Stimulated activated CD8-positive, alpha-beta memory T cell treated with anti-CD3 and anti-CD28 coated beads, Interleukin-7, amount 100 ng/mL, for 48 hours (primary cell): ENCODE measurements at regions not wholly inside any gene's neighbourhood (a gene's known extent, or its start where the extent isn't known, plus 50 kb on each side); places are given as distances from the start of the nearest gene placed in this dataset.
"Not testable (repeated sequence)": the region's sequence is repeated elsewhere in the genome, so short reads cannot be mapped to it uniquely, and the experiment has no call there.

Source experiments
- DNase-seq, 2 donors: peaks; one replicate each; pipeline ENCODE4 v3.0.0-alpha.2; 2020; ENCODE audit warnings: low read depth in 1 of 2; ENCODE audit errors: extremely low read depth in 1 of 2

DNA sequence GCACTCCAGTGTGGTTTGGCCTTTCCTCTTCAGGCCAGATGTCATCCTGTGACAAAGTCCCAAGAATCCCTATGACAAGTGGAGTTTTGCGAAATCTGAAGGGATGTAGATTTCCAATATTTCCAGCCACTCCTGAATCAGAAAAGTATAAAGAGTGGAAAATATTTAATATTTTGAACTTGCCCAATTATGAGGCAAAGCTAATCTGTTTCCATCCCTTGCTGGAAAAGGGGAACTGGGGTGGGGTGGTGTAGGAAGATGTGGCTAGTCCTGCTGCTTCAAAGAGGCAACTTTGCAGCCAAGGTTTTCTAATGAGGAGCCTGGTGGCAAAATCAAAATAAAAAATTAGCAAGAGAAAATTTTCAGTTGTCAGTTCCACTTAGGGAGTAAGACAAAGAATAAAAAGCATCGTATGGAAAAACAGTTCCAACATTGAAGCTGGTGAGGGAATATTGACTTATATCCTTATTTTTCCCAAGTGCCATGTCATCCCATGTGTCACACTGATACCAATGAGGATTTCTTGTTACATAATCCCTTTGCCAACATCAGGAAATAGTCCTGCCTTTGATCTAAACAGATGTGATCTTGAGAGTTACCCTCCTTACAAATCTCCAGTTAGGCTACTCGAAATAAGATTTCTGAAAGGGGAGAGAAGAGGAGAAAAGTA is 480.0 kb upstream of the JARID2 start:
- no peak for DNase-seq

DNA sequence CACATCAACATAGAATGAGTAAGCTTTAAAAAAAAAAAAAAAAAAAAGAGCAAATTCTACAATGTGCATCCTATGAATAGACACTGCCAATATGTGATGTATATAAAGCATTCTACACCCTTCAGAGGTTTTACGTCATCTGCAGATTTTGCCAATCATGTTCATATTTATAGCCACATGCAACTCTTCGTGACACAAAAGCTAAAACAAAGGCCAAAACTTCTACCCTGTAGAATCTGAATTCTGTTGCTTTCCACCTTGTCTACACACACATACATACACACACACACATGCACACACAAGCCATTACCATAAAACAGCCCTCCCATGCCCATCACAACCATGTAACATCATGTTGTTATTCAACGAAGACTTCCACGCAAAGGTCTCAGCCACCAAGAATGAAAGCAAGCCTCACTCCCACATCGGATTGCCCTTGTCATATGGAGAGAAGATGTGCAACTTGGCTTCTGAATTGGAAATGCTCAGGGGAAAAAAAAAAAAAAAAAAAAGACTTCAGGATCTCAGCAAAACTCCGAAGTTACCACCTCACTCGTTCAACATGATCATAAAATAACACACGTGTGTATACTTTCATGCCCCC is 479.4 kb upstream of the JARID2 start:
- DNase-seq = no peak

DNA sequence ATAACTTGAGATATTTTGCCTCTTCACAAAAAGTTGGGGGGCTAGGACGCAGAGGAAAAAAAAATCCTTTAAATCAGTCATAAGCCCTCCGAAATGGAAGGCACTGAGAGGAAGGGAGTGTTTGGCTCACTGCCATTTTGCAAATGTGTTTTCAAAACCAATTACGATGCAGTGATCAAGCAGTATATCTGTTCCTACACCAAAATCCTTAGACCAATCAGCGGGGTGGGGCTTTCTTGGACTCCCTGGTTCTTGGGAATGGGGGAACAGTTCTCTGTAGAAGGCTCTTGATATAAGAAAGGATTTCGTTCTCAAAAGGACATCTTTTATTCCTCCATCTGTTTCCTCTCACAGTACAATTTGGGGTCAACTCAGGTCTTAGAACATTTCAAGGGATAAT is 478.6 kb upstream of the JARID2 start:
- DNase-seq = no peak

DNA sequence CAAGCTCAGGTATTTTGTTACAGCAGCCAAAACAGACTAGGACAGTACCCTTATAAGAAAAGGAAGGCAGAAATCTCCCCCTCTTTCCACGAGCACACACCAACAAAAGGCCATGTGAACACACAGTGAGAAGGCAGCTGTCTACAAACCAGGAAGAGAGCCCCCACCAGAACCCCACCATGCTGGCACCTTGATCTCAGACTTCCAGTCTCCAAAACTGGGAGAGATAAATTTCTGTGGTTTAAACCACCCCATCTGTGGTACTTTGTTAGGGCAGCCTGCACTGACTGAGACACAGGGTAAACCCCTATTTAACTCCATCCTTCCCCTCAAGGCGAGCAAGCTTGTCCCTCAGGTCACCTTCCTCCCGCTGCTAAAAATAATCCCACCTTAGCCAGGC is 475.8 kb upstream of the JARID2 start:
- DNase-seq = no peak

DNA sequence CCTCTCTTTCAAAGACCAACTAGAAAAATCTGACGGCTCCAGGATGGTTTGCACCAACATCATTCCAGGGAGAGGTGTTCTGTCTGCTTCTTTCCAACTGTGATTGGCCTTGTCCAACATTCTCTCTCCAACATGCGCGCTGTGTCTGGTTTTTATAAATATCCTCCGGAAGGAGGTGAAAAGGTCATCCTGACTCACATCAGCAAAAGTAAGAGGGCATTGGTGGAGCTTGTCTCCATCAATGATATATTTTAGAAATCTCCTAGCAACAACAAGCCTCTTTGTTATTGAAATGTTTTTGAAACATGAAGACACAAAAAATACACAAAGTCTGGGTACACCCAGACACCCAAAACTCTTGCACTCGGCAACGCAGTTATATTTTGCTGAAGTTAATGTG is 475.3 kb upstream of the JARID2 start:
- DNase-seq = no peak

DNA sequence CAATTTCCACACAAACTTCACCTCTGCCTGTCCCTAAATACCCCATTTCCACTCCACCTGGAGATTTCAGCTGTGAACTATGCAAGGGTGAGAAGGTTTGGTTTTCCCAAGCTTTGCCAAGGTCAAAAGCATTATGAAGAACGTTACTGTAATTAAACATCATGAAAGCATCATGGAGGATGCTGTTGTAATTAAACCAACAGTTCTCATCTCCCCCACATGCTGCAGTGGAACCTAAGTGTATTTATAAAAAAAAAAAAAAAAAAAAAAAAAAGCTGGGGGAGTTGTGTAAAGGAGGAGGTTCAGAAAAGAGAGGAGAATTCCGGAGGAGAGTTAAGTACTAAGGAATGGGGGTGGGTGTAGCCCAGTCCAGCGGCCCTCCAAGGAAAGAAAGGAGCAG is 474.9 kb upstream of the JARID2 start:
- no peak for DNase-seq

DNA sequence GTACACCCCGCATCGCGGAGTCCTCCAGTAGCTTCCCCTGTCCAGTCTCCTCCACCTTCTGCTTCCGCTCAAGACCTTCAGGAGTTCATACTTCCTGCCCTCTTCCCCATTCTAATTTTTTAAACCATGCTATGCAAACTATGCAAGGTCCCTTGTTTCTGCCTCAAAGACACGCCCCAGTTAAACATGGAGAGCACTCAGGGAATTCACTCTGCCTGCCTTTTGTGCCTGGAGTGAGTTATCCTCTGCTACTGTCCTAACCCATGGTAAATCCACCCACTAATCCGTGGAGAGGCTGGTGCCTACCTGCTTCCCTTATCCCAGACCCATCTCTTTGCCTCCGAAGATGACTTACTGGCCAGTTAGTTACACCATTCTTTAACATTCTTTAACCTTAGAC is 473.7 kb upstream of the JARID2 start:
- no peak for DNase-seq

DNA sequence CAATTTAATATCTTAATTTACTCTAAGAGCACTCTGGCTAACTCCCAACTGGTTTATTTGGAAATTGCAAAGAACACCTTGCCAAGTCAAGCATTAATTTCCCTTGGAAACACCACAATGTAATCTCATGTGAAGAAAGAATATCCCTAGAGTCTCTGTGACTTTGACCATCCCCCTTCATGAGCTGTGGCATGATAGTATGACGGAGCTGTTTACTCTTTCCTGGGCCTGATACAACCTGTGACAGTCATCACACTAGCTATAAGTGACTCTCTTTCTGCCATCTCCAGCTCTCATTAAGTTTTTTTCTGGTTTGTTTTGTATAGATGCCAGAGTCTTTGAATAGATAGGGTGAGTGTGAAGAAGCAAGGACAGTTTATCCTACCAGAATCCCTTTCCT is 470.3 kb upstream of the JARID2 start:
- DNase-seq = no peak

DNA sequence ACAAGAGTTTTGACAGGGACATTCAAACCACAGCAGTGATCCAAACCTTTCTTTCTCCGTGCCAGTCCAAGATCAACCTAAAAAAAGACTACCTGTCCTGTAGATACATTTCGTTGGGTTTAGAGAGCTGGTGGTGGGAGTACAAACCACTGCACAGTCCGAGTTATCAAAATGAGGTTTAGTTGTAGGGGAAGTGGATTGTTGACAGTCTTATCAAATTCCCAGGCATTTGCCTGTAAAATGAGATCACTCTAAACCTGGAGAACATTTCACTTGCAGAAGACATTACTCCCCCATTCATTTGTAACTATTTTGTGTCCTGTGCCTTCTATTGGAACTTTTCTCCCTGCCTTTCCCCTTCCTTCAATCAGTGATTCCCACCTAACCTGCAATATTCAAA is 469.6 kb upstream of the JARID2 start:
- no peak for DNase-seq

DNA sequence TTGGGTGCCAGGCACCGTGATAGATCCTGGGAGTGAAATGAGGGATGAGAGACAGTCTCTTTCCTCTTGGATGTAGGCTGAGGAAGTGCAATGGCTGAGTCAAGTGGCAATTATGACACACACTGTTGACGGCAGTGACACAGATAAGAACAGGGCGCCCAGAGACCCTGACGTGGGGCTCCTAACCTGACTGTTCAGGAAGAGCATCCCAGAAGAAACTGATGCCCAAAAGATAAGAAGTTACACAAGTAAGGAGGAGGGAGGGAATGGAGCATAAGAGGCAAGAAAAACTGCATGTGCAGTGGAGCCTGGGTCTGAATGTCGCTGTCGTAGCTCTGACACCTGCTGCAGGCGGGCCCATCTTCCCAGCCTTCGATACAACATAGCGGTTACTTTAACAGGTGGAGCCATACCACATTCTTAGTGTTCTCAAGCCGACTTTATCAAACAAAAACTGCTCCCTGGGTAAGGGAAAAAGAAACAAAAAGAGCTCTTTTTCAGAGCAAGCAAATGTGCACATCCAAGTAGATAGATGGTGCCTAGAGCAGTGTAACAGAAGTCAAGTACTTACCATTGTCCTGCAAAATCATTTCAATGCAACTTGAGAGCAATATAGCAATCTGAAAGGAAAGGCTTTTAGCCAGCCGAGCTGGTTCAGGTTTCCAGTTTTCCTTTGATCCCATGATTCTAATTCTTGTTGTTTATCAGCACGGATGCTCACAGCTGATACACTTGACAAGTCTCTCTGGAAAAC is 463.9 kb upstream of the JARID2 start:
- DNase-seq = no peak

DNA sequence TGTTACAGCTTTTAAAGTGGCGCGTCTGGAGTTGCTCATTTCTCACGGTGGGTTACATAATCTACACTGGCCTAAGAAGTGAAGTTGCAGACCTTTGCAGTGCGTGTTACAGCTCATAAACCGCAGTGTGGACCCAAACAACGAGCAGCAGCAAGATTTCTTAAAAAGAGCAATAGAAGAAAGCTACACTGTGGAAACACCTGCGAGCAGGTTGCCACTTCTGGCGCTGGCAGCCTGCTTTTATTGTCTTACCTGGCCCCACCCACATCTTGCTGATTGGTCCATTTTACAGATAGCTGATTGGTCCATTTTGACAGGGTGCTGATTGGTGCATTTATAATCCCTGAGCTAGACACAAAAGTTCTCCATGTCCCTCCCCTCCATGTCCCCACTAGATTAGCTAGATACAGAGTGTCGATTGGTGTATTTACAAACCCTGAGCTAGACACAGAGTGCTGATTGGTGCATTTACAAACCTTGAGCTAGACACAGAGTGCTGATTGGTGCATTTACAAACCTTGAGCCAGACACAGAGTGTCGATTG is 462.9 kb upstream of the JARID2 start:
- DNase-seq = not testable (repeated sequence)

DNA sequence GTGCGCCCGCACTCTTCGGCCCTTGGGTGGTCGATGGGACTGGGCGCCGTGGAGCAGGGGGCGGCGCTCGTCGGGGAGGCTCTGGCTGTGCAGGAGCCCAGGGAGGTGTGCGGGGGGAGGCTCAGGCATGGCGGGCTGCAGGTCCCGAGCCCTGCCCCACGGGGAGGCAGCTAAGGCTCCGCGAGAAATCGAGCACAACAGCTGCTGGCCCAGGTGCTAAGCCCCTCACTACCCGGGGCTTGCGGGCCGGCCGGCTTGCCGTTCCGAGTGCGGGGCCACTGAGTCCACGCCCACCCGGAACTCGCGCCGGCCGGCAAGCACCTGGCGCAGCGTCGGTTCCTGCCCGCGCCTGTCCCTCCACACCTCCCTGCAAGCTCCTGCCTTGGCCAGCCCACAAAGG is 462.3 kb upstream of the JARID2 start:
- DNase-seq = no peak

DNA sequence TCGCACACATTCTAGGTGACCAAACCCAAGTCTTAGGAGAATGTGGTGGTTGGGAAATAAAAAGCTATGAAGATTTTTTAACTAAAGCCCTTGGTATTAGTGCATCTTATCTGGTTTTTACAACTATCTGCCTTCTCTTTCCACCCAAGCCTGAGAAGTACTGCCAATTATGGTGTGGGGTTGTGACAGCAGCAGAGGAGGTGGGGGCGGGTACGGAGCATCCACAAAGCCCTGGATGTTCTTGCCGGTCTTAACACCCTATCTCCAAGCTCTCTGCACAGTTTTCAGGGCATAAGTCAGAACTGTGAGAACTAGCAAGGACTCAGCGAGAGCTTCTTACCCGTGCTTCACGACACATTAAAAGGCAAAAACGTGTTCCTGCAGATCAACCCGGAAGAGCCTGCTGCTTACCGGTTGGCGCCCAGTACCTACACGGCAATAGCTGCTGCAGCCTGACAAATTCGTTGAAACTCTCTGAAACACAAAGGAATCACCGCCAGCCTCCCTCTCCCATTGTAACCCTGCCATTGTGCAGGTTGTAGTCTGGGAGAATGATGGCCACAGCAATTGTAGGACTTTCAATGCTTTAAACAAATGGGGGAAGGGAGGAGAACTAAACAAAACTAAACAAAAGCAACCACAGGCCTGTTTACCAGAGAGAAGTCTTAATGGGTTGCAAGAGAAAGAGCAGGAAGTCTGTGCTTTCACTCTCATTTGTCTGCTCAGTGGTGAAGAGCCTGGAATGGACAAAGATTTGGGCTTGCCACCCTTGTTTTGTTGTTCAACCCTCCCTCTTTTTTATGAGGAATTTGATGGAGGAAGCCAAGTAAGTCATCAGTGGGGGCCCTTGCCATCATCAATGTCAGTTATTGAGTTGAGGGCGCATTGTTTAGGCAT is 461.0 kb upstream of the JARID2 start:
- no peak for DNase-seq

DNA sequence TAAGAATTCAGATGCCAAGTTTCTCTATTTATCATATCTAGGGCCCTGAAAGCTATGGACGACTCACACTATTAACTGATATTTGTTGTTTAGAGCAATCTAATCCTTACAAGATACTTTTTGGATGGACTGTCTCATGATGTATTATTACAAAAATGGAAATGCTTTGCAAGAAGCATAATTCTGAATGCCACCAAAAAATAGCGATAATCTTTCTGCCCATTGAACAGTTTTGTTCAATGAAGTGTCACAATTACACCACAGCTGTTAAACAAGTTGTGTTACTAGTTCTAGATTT is 460.4 kb upstream of the JARID2 start:
- DNase-seq = no peak

DNA sequence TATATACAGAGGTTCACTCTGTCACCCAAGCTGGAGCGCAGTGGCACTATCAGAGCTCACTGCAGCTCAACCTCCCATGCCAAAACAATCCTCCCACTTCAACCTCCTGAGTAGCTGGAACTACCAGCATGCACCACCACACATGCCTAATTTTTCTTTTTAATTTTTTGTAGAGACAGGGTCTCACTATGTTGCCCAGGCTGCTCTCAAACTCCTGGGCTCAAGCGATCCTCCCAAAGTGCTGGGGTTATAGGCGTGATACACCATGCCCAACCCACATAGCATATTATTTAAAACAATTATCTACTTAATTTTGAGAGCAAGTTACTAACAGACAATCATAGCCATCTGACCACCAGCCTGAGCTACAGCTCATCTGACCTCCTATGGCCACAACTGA is 459.9 kb upstream of the JARID2 start:
- DNase-seq = no peak

DNA sequence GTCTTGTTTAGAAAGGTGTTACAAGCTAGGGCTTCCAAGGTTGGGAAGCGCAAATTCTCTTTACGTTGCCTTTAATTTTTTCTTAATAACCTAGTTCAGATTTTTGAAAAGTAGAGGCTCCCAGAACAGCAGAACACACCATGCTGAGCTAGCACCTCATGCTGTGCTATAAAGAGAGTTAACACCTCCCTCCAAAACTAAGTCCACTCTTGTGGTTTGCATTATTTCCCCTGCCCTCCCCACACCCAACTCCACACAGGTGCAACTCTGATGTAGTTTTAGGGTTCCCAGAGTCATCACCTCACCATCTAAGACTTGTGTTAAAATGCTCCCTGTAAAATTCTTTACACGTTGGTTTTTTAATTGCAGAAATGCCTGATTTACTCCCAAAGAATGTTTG is 459.4 kb upstream of the JARID2 start:
- DNase-seq = no peak

DNA sequence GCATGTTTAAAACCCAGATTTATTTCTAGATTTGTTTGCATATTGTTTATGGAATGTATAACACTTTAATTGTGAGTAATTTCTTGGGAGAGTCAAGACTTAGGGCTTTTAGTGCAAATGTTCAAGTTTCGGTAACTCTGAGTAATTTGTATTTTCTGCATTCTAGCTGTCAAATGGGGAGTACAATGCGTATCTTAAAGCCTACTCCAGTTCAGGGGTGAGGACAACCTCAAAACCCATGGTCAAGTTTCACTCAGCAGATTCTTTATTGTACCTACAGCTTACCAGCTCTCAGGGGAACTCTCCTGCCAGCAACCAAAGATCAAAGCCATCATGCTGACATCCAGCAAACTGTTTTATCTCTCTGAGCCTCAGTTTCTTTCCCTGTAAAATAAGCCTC is 458.6 kb upstream of the JARID2 start:
- no peak for DNase-seq

DNA sequence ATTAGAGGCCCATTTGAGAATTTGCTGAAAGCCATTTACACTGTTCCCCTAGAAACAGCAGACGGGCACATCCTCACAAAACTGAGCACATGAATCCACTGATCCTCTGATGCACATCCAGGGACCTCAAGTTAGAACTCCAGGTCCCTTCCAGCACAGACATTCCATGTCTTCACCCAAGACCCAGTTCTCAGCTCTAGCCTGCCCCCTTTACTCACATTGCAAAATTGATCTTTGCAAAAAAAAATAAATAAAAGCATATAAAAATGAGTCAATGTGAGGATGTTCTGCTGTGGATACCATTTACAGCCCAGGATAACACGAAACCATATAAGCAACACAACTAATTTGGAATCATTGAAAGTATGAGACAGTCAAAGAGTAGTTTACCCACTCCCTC is 458.2 kb upstream of the JARID2 start:
- no peak for DNase-seq

DNA sequence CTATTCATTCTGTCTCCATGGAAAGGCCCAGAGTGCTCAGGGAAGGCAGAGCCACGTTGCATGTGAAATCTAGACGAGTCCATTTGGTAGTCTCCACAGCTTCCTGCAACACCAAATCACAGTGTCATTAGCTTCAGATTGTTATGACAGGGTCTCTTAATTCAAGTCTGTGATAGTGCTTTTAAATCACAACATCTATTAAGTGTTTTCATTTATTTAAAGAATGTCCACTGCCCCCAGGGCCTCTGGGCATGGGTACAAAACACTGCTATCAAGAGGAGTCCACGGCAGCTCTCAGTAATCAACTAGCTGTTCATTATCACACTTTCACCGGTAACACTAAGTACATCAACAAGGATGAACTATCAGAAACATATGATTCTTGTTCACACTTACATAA is 455.9 kb upstream of the JARID2 start:
- DNase-seq = no peak

DNA sequence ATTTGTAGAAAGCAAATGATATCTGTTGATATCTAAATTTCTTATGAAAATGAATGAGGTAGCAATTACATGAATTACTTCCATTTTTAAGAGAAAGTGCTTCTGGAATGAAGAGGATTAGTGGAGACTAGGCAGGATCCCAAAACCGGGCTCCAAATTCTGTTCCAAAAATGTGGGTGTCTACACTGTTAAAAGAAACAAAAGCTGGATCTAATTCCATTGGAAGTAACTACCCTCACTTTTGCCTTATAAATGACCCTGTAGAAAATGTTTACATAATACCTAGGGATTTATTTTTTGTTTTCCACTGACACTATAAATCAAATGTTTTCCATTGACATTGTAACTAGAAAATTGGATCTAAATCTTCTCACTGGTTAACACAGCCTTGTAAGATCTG is 454.9 kb upstream of the JARID2 start:
- no peak for DNase-seq

DNA sequence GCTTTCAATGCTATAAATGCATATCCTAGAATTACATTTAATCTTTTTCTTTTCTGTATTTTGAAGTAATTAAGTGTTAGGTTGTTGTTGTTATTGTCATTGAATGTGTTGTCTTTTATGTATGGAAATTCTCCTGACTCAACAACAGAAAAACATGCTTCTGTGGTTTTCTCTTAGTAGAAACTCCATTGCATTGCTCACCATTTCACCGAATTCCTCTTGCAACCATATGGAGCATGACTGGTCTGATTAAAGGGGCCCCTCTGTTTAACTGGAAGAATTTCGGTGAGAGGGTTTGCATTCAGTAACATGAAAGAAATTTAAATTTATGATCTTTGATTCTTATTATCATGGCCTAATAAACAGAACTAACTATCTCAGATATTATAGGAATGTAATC is 454.3 kb upstream of the JARID2 start:
- no peak for DNase-seq
